B cell (primary cell): ENCODE measurements at regions not wholly inside any gene's neighbourhood (a gene's known extent, or its start where the extent isn't known, plus 50 kb on each side); places are given as distances from the start of the nearest gene placed in this dataset.

Experiments used
- EZH2 ChIP-seq: IDR thresholded peaks from 2 replicates; pipeline ENCODE4 v1.6.1; 2012; ENCODE audit warnings: borderline replicate concordance, low read depth, mild to moderate bottlenecking, moderate library complexity, low read length; ENCODE audit not compliant: insufficient read depth, poor library complexity, severe bottlenecking
- TF ChIP-seq, protein P1 (sequence below): fragments of 200-600 bp; IDR thresholded peaks from one replicate; pipeline ENCODE4 v1.8.0; 2022; ENCODE audit warnings: antibody characterized with exemption, mild to moderate bottlenecking

DNA sequence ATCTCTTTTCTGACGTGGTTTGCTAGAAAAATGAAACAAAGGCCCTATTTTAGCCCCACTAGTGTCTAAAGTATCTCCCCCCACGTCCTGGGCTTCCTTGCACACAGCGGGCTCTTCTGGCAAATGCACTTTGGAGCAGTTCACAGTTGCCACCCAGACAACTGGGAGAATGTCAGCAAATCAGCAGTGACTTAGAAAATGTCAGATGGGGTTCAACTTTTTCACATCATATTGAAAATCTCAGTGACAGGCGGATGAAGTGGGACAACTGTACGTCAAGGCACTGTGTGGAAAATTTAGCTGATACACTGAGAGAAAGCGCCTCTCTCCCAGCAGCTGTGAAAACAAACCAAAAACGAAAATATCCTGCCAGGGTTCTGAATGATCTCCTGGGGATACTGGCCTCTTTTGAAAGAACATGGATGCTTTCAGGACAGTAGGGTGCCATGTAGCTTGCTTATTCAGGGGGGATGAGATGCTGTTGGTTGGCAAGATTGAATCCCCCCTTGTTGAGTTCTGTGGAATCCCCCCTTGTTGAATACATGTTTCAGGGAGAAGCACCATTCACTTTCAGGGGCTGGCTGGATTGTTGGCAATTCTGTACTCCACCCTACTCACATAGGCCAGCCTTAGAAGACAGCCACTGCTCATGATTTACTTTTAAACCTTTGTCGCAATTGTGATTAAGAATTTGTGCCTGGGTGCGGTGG is 372.8 kb upstream of the CELF2 start:
- TF ChIP-seq, protein P1, sequence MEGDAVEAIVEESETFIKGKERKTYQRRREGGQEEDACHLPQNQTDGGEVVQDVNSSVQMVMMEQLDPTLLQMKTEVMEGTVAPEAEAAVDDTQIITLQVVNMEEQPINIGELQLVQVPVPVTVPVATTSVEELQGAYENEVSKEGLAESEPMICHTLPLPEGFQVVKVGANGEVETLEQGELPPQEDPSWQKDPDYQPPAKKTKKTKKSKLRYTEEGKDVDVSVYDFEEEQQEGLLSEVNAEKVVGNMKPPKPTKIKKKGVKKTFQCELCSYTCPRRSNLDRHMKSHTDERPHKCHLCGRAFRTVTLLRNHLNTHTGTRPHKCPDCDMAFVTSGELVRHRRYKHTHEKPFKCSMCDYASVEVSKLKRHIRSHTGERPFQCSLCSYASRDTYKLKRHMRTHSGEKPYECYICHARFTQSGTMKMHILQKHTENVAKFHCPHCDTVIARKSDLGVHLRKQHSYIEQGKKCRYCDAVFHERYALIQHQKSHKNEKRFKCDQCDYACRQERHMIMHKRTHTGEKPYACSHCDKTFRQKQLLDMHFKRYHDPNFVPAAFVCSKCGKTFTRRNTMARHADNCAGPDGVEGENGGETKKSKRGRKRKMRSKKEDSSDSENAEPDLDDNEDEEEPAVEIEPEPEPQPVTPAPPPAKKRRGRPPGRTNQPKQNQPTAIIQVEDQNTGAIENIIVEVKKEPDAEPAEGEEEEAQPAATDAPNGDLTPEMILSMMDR: no peak
- no peak for TF ChIP-seq EZH2
